A673 (cell line): ENCODE measurements at regions not wholly inside any gene's neighbourhood (a gene's known extent, or its start where the extent isn't known, plus 50 kb on each side); places are given as distances from the start of the nearest gene placed in this dataset.

ENCODE experiments used
- EZH2 ChIP-seq: fragments of 200-600 bp; sonication (generic); IDR thresholded peaks from 2 replicates; pipeline ENCODE4 v1.6.1; 2017; ENCODE audit warnings: borderline replicate concordance, low read depth, mild to moderate bottlenecking, mixed read lengths, antibody characterized with exemption, low read length; ENCODE audit not compliant: poor library complexity, severe bottlenecking
- TF ChIP-seq, protein P1 (sequence below): fragments of 300-800, 200-600 bp; sonication (generic); conservative IDR thresholded peaks from 2 replicates; pipeline ENCODE4 v1.5.1; 2017; ENCODE audit warnings: low read depth, mild to moderate bottlenecking, antibody characterized with exemption, low read length, moderate library complexity, mixed read lengths

DNA sequence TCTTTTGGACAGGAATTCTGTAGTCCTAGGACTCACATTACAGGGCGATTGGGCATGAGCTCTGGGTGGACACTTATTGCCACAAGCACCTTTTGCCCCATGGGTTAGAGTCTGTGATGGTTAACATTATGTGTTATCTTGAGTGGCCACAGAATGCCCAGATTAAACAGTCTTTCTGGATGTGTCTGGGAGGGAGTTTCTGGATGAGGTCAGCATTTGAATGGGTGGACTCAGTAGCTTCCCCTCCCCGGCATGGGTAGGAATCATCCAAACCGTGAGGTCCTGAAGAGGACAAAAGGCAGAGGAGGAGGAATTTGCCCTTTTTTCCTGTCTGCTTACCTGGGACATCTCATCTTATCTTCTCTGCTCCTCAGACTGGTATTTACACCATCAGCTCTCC, 85.6 kb downstream of the BMP4 start:
- TF ChIP-seq, protein P1, sequence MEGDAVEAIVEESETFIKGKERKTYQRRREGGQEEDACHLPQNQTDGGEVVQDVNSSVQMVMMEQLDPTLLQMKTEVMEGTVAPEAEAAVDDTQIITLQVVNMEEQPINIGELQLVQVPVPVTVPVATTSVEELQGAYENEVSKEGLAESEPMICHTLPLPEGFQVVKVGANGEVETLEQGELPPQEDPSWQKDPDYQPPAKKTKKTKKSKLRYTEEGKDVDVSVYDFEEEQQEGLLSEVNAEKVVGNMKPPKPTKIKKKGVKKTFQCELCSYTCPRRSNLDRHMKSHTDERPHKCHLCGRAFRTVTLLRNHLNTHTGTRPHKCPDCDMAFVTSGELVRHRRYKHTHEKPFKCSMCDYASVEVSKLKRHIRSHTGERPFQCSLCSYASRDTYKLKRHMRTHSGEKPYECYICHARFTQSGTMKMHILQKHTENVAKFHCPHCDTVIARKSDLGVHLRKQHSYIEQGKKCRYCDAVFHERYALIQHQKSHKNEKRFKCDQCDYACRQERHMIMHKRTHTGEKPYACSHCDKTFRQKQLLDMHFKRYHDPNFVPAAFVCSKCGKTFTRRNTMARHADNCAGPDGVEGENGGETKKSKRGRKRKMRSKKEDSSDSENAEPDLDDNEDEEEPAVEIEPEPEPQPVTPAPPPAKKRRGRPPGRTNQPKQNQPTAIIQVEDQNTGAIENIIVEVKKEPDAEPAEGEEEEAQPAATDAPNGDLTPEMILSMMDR: no peak
- TF ChIP-seq EZH2: no peak
